Common myeloid progenitor, CD34-positive (primary cell): ENCODE measurements at regions not wholly inside any gene's neighbourhood (a gene's known extent, or its start where the extent isn't known, plus 50 kb on each side); places are given as distances from the start of the nearest gene placed in this dataset.
"Not testable (repeated sequence)": the region's sequence is repeated elsewhere in the genome, so short reads cannot be mapped to it uniquely, and the experiment has no call there.

Experiments
- CTCF ChIA-PET: fragments of 350-600 bp; sonication (Branson Sonifier 250); formaldehyde crosslinking; loops from one replicate; lab custom pipeline; 2021; ENCODE audit warnings: antibody characterized with exemption; lab: Charles Lee
- POLR2A ChIA-PET: fragments of 350-600 bp; sonication (Branson Sonifier 250); formaldehyde crosslinking; loops from one replicate; lab custom pipeline; 2021; ENCODE audit warnings: antibody characterized with exemption; lab: Charles Lee
- DNase-seq, 3 donors: peaks; one replicate each; pipeline versions ENCODE4 v3.0.0 to v3.0.0-alpha.2; 2013
- H3K27ac ChIP-seq, 2 experiments: 1 replicate in 1 of 2; 2 replicates in 1 of 2; pipeline ENCODE4 v1.7.0; 2013; ENCODE audit warnings: inconsistent platforms in 2 of 2, low read length in 2 of 2, mild to moderate bottlenecking in 2 of 2, low read depth in 1 of 2, moderate library complexity in 1 of 2; ENCODE audit not compliant: severe bottlenecking in 2 of 2, insufficient read depth in 1 of 2, poor library complexity in 1 of 2
- H3K27me3 ChIP-seq, 5 experiments: replicated peaks in 2 of 5; 1 replicate in 3 of 5; 2 replicates in 2 of 5; pipeline versions ENCODE4 v1.6.1 to v1.7.0; 2013; ENCODE audit warnings: low read length in 4 of 5, mild to moderate bottlenecking in 2 of 5, moderate library complexity in 2 of 5, inconsistent platforms in 1 of 5; ENCODE audit not compliant: insufficient read depth in 5 of 5, control insufficient read depth in 4 of 5
- H3K36me3 ChIP-seq, 4 experiments: 1 replicate in 2 of 4; 2 replicates in 2 of 4; pipeline versions ENCODE4 v1.6.1 to v1.7.0; 2013; ENCODE audit warnings: low read length in 3 of 4, control low read depth in 1 of 4, mild to moderate bottlenecking in 1 of 4; ENCODE audit not compliant: control insufficient read depth in 4 of 4, insufficient read depth in 4 of 4
- H3K4me1 ChIP-seq, 4 experiments: 1 replicate in 3 of 4; 2 replicates in 1 of 4; pipeline versions ENCODE4 v1.6.1 to v1.7.1; 2013; ENCODE audit warnings: low read length in 3 of 4, mild to moderate bottlenecking in 3 of 4, control low read depth in 1 of 4, inconsistent platforms in 1 of 4, moderate library complexity in 1 of 4; ENCODE audit not compliant: control insufficient read depth in 4 of 4, insufficient read depth in 4 of 4; ENCODE audit errors: control extremely low read depth in 1 of 4
- H3K4me3 ChIP-seq, 7 experiments: 1 replicate in 4 of 7; 2 replicates in 3 of 7; pipeline versions ENCODE4 v1.5.1 to v1.7.0; 2013; ENCODE audit warnings: mild to moderate bottlenecking in 7 of 7, low read length in 6 of 7, moderate library complexity in 6 of 7, inconsistent platforms in 2 of 7, low read depth in 2 of 7, control low read depth in 1 of 7; ENCODE audit not compliant: insufficient read depth in 4 of 7, control insufficient read depth in 1 of 7; ENCODE audit errors: extremely low read depth in 1 of 7
- H3K9me3 ChIP-seq, 5 experiments: 1 replicate in 4 of 5; 2 replicates in 1 of 5; pipeline versions ENCODE4 v1.6.1 to v1.7.1; 2013; ENCODE audit warnings: low read length in 4 of 5, mild to moderate bottlenecking in 2 of 5, inconsistent platforms in 1 of 5, low read depth in 1 of 5, moderate library complexity in 1 of 5; ENCODE audit not compliant: control insufficient read depth in 4 of 5, insufficient read depth in 2 of 5; ENCODE audit errors: control extremely low read depth in 1 of 5
- WGBS: methylation state at CpG from one replicate; pipeline ENCODE4 v1.1.5; 2013; ENCODE audit not compliant: insufficient coverage; 5-methylcytosine and 5-hydroxymethylcytosine counted together

DNA sequence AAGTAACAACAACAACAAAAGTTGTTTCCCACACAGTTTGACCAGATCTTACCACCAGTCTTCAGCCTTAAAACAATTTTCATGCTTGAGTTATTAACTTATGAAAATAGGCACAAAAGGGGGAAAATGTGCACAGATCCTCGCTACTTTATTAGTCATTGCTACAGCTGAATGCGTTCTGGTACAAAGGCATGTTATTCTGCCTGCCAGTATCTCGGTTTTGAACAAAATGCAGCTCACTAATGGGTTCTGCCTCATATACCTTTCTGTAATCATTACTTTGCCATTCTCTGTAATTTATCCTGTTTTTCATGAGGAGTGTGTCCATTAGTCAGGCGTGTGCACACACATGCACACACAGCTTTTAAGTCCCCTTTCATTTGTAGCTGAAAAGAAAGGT is 247.6 kb downstream of the BCL2L11 start:
- H3K9me3 ChIP-seq, POLR2A ChIA-PET, H3K4me3 ChIP-seq, CTCF ChIA-PET, DNase-seq, H3K27me3 ChIP-seq, H3K4me1 ChIP-seq, H3K27ac ChIP-seq, H3K36me3 ChIP-seq: not testable (repeated sequence)
- WGBS = no CpG with 5 or more reads among the region's 4 CpGs

DNA sequence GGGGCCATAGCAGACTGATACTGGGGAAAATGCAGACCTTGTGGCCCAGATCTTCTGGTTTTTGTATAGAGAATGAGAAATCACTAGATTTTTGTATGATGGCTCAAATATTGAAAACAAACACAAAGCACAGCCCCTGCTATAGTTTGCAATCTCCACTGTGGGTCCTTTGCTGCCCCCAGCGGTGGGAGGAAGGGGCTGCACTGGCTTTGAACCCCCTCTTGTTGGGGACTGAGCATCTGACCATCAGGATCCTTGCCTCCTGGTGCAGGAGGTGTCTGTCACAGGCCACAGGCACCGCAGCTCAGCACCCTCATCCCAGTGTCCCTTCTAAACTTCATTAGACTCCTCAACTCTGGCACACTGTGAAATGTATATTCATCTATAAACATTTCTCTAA is 252.3 kb downstream of the BCL2L11 start:
- POLR2A ChIA-PET, DNase-seq: not testable (repeated sequence)

GRCh38 chr2:111373989-111374388 is 253.3 kb downstream of the BCL2L11 start:
- H3K27me3 ChIP-seq, H3K4me3 ChIP-seq, DNase-seq, CTCF ChIA-PET, H3K9me3 ChIP-seq, POLR2A ChIA-PET, H3K27ac ChIP-seq, H3K36me3 ChIP-seq: not testable (repeated sequence)
- peaks cover 0 to 14% (median 8%) of the 10 kb centered on the region in 4 experiments for H3K4me1 ChIP-seq
- WGBS = no CpG with 5 or more reads among the region's 5 CpGs

More for the DNA sequence above, 252.3 kb downstream of the BCL2L11 start:
- CTCF ChIA-PET, H3K9me3 ChIP-seq, H3K4me3 ChIP-seq, H3K27ac ChIP-seq, H3K36me3 ChIP-seq, H3K27me3 ChIP-seq: not testable (repeated sequence)
- no CpG with 5 or more reads among the region's 2 CpGs for WGBS
- peaks cover 0 to 14% (median 8%) of the 10 kb centered on the region in 4 experiments for H3K4me1 ChIP-seq

DNA sequence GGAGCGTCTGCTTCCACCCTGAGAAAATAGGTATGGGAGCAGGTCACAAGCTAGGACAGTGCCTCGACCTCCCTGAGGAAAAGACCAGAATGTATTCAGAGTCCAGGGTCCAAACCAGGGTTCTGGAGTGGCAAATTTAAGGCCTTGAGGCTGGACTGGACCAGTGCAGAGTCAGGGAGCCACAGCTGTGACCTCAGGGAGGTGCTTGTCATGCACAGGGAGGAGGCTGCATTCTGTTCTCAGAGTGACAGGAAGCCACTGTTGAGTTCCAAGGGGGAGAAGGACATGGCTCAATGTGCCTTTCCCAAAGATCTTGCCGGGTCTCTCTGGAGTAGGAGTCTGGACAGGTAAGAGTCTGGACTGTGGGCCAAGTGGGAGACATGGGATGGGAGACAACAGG is 254.0 kb downstream of the BCL2L11 start:
- H3K27me3 ChIP-seq, DNase-seq, H3K4me3 ChIP-seq, H3K9me3 ChIP-seq, H3K36me3 ChIP-seq, POLR2A ChIA-PET, CTCF ChIA-PET, H3K27ac ChIP-seq: not testable (repeated sequence)
- peaks cover 0 to 14% (median 8%) of the 10 kb centered on the region in 4 experiments for H3K4me1 ChIP-seq
- 94% methylated on average over 2 of the region's 3 CpGs for WGBS

DNA sequence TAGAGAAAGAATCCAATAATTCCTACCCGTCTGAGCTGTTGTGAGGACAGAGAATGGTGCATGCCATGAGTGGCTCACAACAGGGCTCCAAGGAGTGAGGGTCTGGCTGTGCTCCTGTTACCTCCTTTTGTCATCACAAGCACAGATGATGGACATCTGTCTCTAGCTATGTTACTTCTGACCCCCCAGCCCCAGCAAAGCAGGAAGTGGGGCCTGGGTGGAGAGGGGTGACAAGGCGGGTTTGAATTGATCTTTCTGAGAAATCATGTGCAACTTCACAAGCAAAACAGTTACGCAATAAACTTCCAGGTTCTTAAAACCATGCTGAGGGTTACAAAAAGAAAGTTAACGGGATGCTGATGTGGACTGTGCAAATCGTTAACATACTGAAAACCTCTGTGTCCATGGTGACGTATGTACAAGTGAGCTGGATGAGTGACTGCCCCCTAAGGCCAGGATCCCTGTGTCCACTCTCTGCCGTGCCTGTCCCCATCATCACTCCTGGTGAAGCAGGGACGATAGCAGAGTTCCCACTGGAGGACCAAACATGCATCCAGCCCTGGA is 254.7 kb downstream of the BCL2L11 start:
- H3K4me3 ChIP-seq, CTCF ChIA-PET, H3K9me3 ChIP-seq, H3K27ac ChIP-seq, H3K36me3 ChIP-seq, POLR2A ChIA-PET, H3K27me3 ChIP-seq: not testable (repeated sequence)
- H3K4me1 ChIP-seq = peaks cover 0 to 14% (median 8%) of the 10 kb centered on the region in 4 experiments
- 67% methylated on average over 1 of the region's 8 CpGs for WGBS
- peak in 2 of 3 donors; percentile 15 to 32 for DNase-seq

DNA sequence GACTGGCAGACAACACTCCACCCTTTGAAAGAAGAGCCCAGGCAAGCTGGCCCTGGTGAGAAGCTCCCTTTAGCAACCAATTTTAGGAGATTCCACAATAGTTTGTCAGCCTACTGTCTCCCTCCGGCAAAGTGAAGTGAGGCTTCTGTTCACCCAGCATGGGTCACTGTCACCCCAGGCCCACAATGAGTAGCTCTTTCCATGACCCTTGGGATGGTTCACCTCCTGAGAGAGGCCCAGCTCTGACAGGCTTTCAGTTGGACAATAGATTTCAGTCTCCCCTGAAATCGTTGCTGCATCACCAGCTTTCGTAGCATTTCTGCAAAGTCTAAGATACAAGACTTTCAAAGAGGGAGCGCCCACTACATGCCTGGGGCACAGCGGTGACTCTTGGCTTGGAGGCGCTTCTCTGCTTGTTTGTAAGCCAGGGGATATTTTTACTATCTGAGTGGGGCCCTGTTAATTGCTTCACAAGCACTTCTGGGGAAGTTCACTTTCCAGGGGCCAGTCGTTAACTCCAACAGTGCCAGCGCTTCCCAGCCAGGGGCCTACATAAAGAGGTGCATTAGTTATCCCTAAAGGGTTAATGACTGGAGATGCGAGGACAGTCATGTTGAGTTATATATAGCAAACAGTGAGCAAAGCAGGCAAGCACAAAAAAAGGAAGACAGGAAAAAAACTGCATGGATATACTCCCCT is 255.7 kb downstream of the BCL2L11 start:
- WGBS = 100% methylated on average over 1 of the region's 9 CpGs
- DNase-seq, H3K4me3 ChIP-seq, H3K9me3 ChIP-seq, H3K36me3 ChIP-seq, POLR2A ChIA-PET, H3K27me3 ChIP-seq, CTCF ChIA-PET, H3K27ac ChIP-seq: not testable (repeated sequence)
- H3K4me1 ChIP-seq = peaks cover 0 to 14% (median 8%) of the 10 kb centered on the region in 4 experiments

DNA sequence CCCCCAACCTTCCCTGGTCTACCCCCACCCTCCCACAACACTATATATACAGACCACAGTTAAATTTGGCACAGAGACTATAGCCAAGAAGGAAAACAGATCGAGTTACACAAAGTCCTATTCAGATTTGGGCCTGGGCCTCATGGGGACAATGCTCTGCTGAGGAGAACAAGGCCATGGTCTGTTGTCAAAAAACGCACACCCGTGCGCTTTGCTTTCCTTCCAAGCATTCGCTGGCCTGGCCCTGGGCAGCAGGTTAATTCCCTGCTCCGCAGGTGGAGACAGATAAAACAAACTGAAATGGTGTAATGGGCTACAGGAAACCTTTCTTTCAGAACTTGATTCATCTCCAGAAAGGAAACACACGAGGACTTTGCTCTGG is 256.2 kb downstream of the BCL2L11 start:
- WGBS = 86% methylated on average over 3 of the region's 7 CpGs
- H3K4me3 ChIP-seq, DNase-seq: not testable (repeated sequence)

More for the DNA sequence above, 256.2 kb downstream of the BCL2L11 start:
- H3K27ac ChIP-seq, H3K36me3 ChIP-seq, H3K27me3 ChIP-seq, POLR2A ChIA-PET, H3K9me3 ChIP-seq, CTCF ChIA-PET: not testable (repeated sequence)
- H3K4me1 ChIP-seq = peaks cover 0 to 14% (median 8%) of the 10 kb centered on the region in 4 experiments
